ENCODE measurements at regions not wholly inside any gene's neighbourhood (a gene's known extent, or its start where the extent isn't known, plus 50 kb on each side); places are given as distances from the start of the nearest gene placed in this dataset.

GRCh38 chr20:11671015-11671511, 246.6 kb upstream of the BTBD3 start (continued):
- no peak for TF ChIP-seq POU6F1 (CRISPR knock-in tag; IDR thresholded peaks at IDR 0.05; ENCODE audit: borderline replicate concordance, low read depth)
- no peak for TF ChIP-seq PATZ1 (CRISPR knock-in tag; IDR thresholded peaks at IDR 0.05; ENCODE audit: borderline replicate concordance)
- no peak for TF ChIP-seq TOX (CRISPR knock-in tag; IDR thresholded peaks at IDR 0.05; ENCODE audit: borderline replicate concordance)

GRCh38 chr20:11672959-11673358, 244.7 kb upstream of the BTBD3 start:
- no peak for ATAC-seq
- TF ChIP-seq TCF4 (CRISPR knock-in tag; IDR thresholded peaks at IDR 0.05; ENCODE audit: borderline replicate concordance) (no peak), GLIS3 (CRISPR knock-in tag; IDR thresholded peaks at IDR 0.05) (no peak), ZC3H10 (CRISPR knock-in tag; IDR thresholded peaks at IDR 0.05) (no peak), ZFP3 (CRISPR knock-in tag; IDR thresholded peaks at IDR 0.05) (no peak), CREB5 (CRISPR knock-in tag; IDR thresholded peaks at IDR 0.05; ENCODE audit: low read depth) (no peak), ISL1 (CRISPR knock-in tag; IDR thresholded peaks at IDR 0.05) (no peak), ARNTL (CRISPR knock-in tag; IDR thresholded peaks at IDR 0.05; ENCODE audit: borderline replicate concordance, low read depth) (no peak), ZNF565 (CRISPR knock-in tag; conservative IDR thresholded peaks at IDR 0.05; ENCODE audit: low read depth) (no peak), BACH2 (CRISPR knock-in tag; IDR thresholded peaks at IDR 0.05; ENCODE audit: borderline replicate concordance) (no peak), ESRRG (CRISPR knock-in tag; IDR thresholded peaks at IDR 0.05) (no peak), SNAI2 (CRISPR knock-in tag; IDR thresholded peaks at IDR 0.05) (no peak), POU6F1 (CRISPR knock-in tag; IDR thresholded peaks at IDR 0.05; ENCODE audit: borderline replicate concordance, low read depth) (no peak), CSDC2 (CRISPR knock-in tag; IDR thresholded peaks at IDR 0.05) (no peak), PATZ1 (CRISPR knock-in tag; IDR thresholded peaks at IDR 0.05; ENCODE audit: borderline replicate concordance) (no peak)

GRCh38 chr20:11675920-11676629, 241.6 kb upstream of the BTBD3 start:
- no peak for TF ChIP-seq ZNF8 (CRISPR knock-in tag; IDR thresholded peaks at IDR 0.05)
- TF ChIP-seq SNAI2 (CRISPR knock-in tag; IDR thresholded peaks at IDR 0.05): no peak
- no peak for TF ChIP-seq GLIS3 (CRISPR knock-in tag; IDR thresholded peaks at IDR 0.05)
- TF ChIP-seq ARNTL (CRISPR knock-in tag; IDR thresholded peaks at IDR 0.05; ENCODE audit: borderline replicate concordance, low read depth): no peak
- TF ChIP-seq ZFP3 (CRISPR knock-in tag; IDR thresholded peaks at IDR 0.05): no peak
- no peak for TF ChIP-seq POU6F1 (CRISPR knock-in tag; IDR thresholded peaks at IDR 0.05; ENCODE audit: borderline replicate concordance, low read depth)
- TF ChIP-seq ZNF70 (CRISPR knock-in tag; IDR thresholded peaks at IDR 0.05): no peak
- TF ChIP-seq ZC3H10 (CRISPR knock-in tag; IDR thresholded peaks at IDR 0.05): no peak
- no peak for TF ChIP-seq CSRNP3 (CRISPR knock-in tag; IDR thresholded peaks at IDR 0.05)
- TF ChIP-seq RARB (CRISPR knock-in tag; IDR thresholded peaks at IDR 0.05): no peak
- no peak for TF ChIP-seq ZFP30 (CRISPR knock-in tag; IDR thresholded peaks at IDR 0.05)
- TF ChIP-seq PPARA (CRISPR knock-in tag; IDR thresholded peaks at IDR 0.05; ENCODE audit: borderline replicate concordance): no peak
- no peak for ATAC-seq
